ENCODE measurements at regions not wholly inside any gene's neighbourhood (a gene's known extent, or its start where the extent isn't known, plus 50 kb on each side); places are given as distances from the start of the nearest gene placed in this dataset.
"Not testable (repeated sequence)": the region's sequence is repeated elsewhere in the genome, so short reads cannot be mapped to it uniquely, and the experiment has no call there.

DNA sequence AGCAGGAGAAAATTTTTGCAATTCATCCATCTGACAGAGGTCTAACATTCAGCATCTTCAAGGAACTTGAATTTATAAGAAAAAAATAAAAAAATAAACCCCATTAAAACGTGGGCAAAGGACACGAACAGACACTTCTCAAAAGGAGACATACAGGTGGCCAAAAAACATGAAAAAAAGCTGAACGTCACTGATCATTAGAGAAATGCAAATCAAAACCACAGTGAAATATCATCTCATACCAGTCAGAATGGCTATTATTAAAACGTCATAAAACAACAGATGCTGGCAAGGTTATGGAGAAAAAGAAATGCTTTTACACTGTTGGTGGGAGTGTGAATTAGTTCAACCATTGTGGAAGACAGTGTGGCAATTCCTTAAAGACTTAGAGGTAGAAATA lies 209.2 kb downstream of the SPRY1 start:
- TF ChIP-seq, protein P1, sequence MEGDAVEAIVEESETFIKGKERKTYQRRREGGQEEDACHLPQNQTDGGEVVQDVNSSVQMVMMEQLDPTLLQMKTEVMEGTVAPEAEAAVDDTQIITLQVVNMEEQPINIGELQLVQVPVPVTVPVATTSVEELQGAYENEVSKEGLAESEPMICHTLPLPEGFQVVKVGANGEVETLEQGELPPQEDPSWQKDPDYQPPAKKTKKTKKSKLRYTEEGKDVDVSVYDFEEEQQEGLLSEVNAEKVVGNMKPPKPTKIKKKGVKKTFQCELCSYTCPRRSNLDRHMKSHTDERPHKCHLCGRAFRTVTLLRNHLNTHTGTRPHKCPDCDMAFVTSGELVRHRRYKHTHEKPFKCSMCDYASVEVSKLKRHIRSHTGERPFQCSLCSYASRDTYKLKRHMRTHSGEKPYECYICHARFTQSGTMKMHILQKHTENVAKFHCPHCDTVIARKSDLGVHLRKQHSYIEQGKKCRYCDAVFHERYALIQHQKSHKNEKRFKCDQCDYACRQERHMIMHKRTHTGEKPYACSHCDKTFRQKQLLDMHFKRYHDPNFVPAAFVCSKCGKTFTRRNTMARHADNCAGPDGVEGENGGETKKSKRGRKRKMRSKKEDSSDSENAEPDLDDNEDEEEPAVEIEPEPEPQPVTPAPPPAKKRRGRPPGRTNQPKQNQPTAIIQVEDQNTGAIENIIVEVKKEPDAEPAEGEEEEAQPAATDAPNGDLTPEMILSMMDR (IDR thresholded peaks at IDR 0.05; ENCODE audit: poor library complexity, severe bottlenecking), result not testable (repeated sequence)
- TF ChIP-seq EP300 (conservative IDR thresholded peaks at IDR 0.05; ENCODE audit: poor library complexity, severe bottlenecking), result not testable (repeated sequence)
- TF ChIP-seq, protein P2, sequence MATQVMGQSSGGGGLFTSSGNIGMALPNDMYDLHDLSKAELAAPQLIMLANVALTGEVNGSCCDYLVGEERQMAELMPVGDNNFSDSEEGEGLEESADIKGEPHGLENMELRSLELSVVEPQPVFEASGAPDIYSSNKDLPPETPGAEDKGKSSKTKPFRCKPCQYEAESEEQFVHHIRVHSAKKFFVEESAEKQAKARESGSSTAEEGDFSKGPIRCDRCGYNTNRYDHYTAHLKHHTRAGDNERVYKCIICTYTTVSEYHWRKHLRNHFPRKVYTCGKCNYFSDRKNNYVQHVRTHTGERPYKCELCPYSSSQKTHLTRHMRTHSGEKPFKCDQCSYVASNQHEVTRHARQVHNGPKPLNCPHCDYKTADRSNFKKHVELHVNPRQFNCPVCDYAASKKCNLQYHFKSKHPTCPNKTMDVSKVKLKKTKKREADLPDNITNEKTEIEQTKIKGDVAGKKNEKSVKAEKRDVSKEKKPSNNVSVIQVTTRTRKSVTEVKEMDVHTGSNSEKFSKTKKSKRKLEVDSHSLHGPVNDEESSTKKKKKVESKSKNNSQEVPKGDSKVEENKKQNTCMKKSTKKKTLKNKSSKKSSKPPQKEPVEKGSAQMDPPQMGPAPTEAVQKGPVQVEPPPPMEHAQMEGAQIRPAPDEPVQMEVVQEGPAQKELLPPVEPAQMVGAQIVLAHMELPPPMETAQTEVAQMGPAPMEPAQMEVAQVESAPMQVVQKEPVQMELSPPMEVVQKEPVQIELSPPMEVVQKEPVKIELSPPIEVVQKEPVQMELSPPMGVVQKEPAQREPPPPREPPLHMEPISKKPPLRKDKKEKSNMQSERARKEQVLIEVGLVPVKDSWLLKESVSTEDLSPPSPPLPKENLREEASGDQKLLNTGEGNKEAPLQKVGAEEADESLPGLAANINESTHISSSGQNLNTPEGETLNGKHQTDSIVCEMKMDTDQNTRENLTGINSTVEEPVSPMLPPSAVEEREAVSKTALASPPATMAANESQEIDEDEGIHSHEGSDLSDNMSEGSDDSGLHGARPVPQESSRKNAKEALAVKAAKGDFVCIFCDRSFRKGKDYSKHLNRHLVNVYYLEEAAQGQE (IDR thresholded peaks at IDR 0.05; ENCODE audit: borderline replicate concordance), result not testable (repeated sequence)

All from neural cell (in vitro differentiated cells).